Central memory CD8-positive, alpha-beta T cell (primary cell): ENCODE measurements at regions not wholly inside any gene's neighbourhood (a gene's known extent, or its start where the extent isn't known, plus 50 kb on each side); places are given as distances from the start of the nearest gene placed in this dataset.

ENCODE experiments used
- ATAC-seq: fragments of 150-1000 bp; cut with Tn5 transposase; replicated peaks from 2 replicates; pipeline ENCODE4 v1.10.0; 2022; ENCODE audit warnings: mild to moderate bottlenecking, moderate FRiP score, moderate number of reproducible peaks; ENCODE audit not compliant: poor library complexity, severe bottlenecking; ENCODE audit errors: extremely low read depth
- DNase-seq, 2 donors: peaks; one replicate each; pipeline ENCODE4 v3.0.0; 2021; ENCODE audit warnings: low spot score in 2 of 2
- H3K27ac Mint-ChIP-seq: one replicate; pipeline ENCODE4 v1.8.0; 2022; ENCODE audit warnings: low read depth, mild to moderate bottlenecking, moderate library complexity, mixed read lengths
- H3K27me3 Mint-ChIP-seq: one replicate; pipeline ENCODE4 v1.8.0; 2022; ENCODE audit warnings: mixed read lengths
- H3K36me3 Mint-ChIP-seq: one replicate; pipeline ENCODE4 v1.8.0; 2022; ENCODE audit warnings: mild to moderate bottlenecking, moderate library complexity, mixed read lengths; ENCODE audit not compliant: insufficient read depth
- H3K4me1 Mint-ChIP-seq: one replicate; pipeline ENCODE4 v1.8.0; 2022; ENCODE audit warnings: mixed read lengths
- H3K4me3 Mint-ChIP-seq: one replicate; pipeline ENCODE4 v1.8.0; 2022; ENCODE audit warnings: mild to moderate bottlenecking, moderate library complexity, mixed read lengths
- H3K9me3 Mint-ChIP-seq: one replicate; pipeline ENCODE4 v1.8.0; 2022; ENCODE audit warnings: mixed read lengths

GRCh38 chr4:135072553-135072952 is 871.0 kb upstream of the PABPC4L start:
- Mint-ChIP-seq H3K36me3 (no peaks in the 10 kb centered on the region), H3K27ac (no peak overlapping the region), H3K27me3 (no peaks in the 10 kb centered on the region), H3K4me3 (no peak overlapping the region), H3K9me3 (peaks cover 12% of the 10 kb centered on the region), H3K4me1 (no peaks in the 10 kb centered on the region)
- DNase-seq (no peak), ATAC-seq (no peak)

- DNase-seq (no peak), ATAC-seq (no peak)
- Mint-ChIP-seq H3K9me3 (peaks cover 15% of the 10 kb centered on the region), H3K36me3 (no peaks in the 10 kb centered on the region), H3K27ac (no peak overlapping the region), H3K27me3 (no peaks in the 10 kb centered on the region), H3K4me1 (no peaks in the 10 kb centered on the region), H3K4me3 (no peak overlapping the region)
Measured at GRCh38 chr4:135065366-135065765, 863.8 kb upstream of the PABPC4L start.

- peaks cover 7% of the 10 kb centered on the region for H3K9me3 Mint-ChIP-seq
- no peak overlapping the region for H3K4me3 Mint-ChIP-seq
- DNase-seq (no peak), ATAC-seq (no peak)
- no peak overlapping the region for H3K27ac Mint-ChIP-seq
- no peaks in the 10 kb centered on the region for H3K27me3 Mint-ChIP-seq
- no peaks in the 10 kb centered on the region for H3K4me1 Mint-ChIP-seq
- no peaks in the 10 kb centered on the region for H3K36me3 Mint-ChIP-seq
Measured at GRCh38 chr4:135050086-135050717, 848.6 kb upstream of the PABPC4L start.

DNA sequence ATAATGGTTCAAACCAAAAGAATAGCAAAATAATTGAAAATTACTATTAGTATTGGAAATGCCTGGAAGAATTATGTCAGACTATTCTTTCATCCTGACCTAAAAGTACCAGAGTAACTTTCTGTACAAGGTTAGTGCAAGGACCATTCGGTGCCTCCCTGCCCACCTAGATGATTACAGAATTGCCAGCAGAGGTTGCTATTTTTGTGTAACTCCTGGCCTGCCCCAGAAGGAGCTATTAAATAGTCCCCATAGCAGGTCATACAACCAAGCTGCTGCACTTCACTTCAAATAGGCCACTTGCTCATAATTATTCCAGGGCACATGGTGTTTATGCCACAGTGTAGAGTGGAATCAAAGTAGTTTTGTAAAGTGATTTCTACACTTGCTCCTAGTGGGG is 831.1 kb upstream of the PABPC4L start:
- no peaks in the 10 kb centered on the region for H3K27me3 Mint-ChIP-seq
- no peaks in the 10 kb centered on the region for H3K36me3 Mint-ChIP-seq
- H3K4me1 Mint-ChIP-seq = no peaks in the 10 kb centered on the region
- no peak overlapping the region for H3K27ac Mint-ChIP-seq
- no peak for ATAC-seq
- DNase-seq = no peak
- H3K9me3 Mint-ChIP-seq = no peaks in the 10 kb centered on the region
- H3K4me3 Mint-ChIP-seq = no peak overlapping the region

DNA sequence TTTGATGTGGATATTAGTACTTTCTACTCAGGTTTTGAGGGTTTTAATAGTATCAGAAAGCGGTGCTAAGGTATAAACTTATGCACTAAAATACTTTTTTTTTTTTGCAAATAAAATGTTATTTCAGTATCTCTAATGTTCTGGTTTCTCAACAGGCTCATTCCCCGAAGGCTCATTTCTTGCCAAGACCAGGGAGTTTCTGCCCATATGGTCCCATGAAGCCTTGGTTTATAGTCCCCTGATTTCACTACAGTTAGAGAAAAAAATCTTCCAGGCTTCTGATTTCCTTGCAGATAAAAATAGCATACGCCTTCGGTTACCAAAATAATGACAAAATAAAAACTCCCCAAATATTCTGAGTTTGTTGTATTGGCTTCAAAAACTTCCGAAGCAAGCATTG is 814.2 kb upstream of the PABPC4L start:
- H3K27me3 Mint-ChIP-seq = no peaks in the 10 kb centered on the region
- H3K4me1 Mint-ChIP-seq = no peaks in the 10 kb centered on the region
- DNase-seq = no peak
- no peak for ATAC-seq
- no peak overlapping the region for H3K4me3 Mint-ChIP-seq
- H3K9me3 Mint-ChIP-seq = peaks cover 9% of the 10 kb centered on the region
- no peaks in the 10 kb centered on the region for H3K36me3 Mint-ChIP-seq
- no peak overlapping the region for H3K27ac Mint-ChIP-seq

- DNase-seq (no peak), ATAC-seq (no peak)
- H3K36me3 Mint-ChIP-seq = no peaks in the 10 kb centered on the region
- no peaks in the 10 kb centered on the region for H3K4me1 Mint-ChIP-seq
- no peak overlapping the region for H3K4me3 Mint-ChIP-seq
- no peak overlapping the region for H3K27ac Mint-ChIP-seq
- no peaks in the 10 kb centered on the region for H3K27me3 Mint-ChIP-seq
- H3K9me3 Mint-ChIP-seq = peaks cover 10% of the 10 kb centered on the region
Measured at GRCh38 chr4:135007400-135007799, 805.8 kb upstream of the PABPC4L start.

DNA sequence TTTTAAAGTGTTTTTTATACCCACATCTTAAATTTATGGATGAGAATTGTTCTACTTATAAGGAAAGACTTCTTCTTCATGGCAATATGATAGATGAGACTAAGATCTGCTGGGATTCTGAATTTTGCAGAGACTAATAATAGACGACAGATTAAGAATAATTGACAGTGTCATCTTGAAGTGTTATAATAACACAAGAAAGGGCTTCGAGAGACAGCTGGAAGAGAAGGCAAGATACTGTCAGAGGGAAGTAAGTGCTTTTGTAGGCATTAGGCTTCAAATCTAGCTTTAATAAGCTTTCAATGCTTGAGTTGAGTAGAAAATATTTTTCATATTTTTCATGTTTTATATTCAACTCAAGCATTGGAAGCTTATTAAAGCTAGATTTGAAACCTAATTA is 797.6 kb upstream of the PABPC4L start:
- Mint-ChIP-seq H3K4me1 (no peaks in the 10 kb centered on the region), H3K36me3 (no peaks in the 10 kb centered on the region), H3K4me3 (no peak overlapping the region), H3K9me3 (no peaks in the 10 kb centered on the region), H3K27ac (no peak overlapping the region), H3K27me3 (no peaks in the 10 kb centered on the region)
- DNase-seq (no peak), ATAC-seq (no peak)

DNA sequence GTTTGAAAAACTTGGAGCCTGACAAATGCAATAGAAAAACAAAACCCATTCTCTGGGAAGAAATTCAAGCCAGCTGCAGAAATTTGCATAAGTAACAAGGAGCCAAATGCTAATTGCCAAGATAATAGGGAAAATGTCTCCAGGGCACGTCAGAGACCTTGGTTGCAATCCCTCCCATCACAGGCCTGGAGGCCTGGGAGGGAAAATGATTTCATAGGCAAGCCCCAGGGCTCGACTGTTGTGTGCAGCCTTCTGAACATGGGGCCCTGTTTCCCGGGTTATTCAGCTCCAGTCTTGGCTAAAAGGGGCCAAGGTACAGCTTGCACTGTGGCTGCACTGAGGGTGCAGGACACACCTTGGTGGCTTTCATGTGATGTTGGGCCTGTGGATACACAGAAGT is 760.4 kb upstream of the PABPC4L start:
- H3K27ac Mint-ChIP-seq = no peak overlapping the region

GRCh38 chr4:134958862-134959261 is 757.3 kb upstream of the PABPC4L start:
- no peaks in the 10 kb centered on the region for H3K27me3 Mint-ChIP-seq
- H3K4me1 Mint-ChIP-seq = no peaks in the 10 kb centered on the region
- ATAC-seq (no peak), DNase-seq (no peak)
- H3K27ac Mint-ChIP-seq = no peak overlapping the region
- H3K9me3 Mint-ChIP-seq = peaks cover 24% of the 10 kb centered on the region
- H3K4me3 Mint-ChIP-seq = no peak overlapping the region
- H3K36me3 Mint-ChIP-seq = no peaks in the 10 kb centered on the region

More for the DNA sequence above, 760.4 kb upstream of the PABPC4L start:
- H3K4me1 Mint-ChIP-seq = no peaks in the 10 kb centered on the region
- no peaks in the 10 kb centered on the region for H3K36me3 Mint-ChIP-seq
- H3K4me3 Mint-ChIP-seq = no peak overlapping the region
- DNase-seq (no peak), ATAC-seq (no peak)
- H3K9me3 Mint-ChIP-seq = peaks cover 18% of the 10 kb centered on the region
- H3K27me3 Mint-ChIP-seq = no peaks in the 10 kb centered on the region

- Mint-ChIP-seq H3K36me3 (no peaks in the 10 kb centered on the region), H3K4me3 (no peak overlapping the region), H3K4me1 (no peaks in the 10 kb centered on the region), H3K9me3 (peaks cover 30% of the 10 kb centered on the region), H3K27me3 (no peaks in the 10 kb centered on the region), H3K27ac (no peak overlapping the region)
- ATAC-seq = no peak
- DNase-seq = no peak
Measured at GRCh38 chr4:134955059-134955458, 753.5 kb upstream of the PABPC4L start.

DNA sequence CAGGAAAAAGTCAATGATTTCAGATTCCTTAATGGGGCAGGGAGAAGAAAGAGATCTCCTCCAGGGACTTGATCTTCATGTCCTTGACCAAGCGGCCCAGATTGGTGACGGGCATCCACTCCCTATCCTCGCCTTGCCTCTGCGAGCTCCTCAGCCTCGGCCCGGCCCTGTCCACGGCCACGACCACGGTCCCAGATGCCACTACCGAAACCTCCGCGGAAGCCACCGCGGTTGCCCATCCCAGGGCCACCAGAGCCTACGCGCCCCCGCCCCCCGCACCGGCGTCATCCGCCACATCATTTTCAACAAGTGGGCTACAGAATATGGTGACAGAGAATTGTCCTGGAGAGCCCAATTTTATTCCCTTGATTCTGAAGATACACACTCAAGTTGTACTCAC is 751.2 kb upstream of the PABPC4L start:
- Mint-ChIP-seq H3K36me3 (no peaks in the 10 kb centered on the region), H3K4me3 (no peak overlapping the region), H3K9me3 (peaks cover 24% of the 10 kb centered on the region), H3K27me3 (no peaks in the 10 kb centered on the region), H3K4me1 (no peaks in the 10 kb centered on the region), H3K27ac (no peak overlapping the region)
- DNase-seq (no peak), ATAC-seq (no peak)

DNA sequence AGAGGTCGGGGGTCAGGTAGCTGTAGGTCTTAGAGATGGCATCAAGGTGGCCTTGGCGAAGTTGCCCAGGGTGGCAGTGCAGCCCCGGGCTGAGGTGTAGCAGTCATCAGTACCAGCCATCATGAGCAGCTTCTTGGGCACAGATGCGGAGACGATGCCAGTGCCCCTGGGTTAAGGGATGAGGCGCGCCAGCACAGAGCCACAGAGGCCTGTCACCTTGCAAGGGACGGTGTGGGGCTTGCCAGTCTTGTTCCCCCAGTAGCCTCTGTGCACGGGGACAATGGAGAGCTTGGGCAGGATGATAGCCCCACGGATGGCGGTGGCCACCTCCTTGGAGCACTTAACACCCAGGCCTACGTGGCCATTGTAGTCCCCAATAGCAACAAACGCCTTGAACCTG is 750.7 kb upstream of the PABPC4L start:
- no peak for DNase-seq
- Mint-ChIP-seq H3K27me3 (no peaks in the 10 kb centered on the region), H3K4me1 (no peaks in the 10 kb centered on the region), H3K36me3 (no peaks in the 10 kb centered on the region), H3K27ac (no peak overlapping the region), H3K9me3 (peaks cover 24% of the 10 kb centered on the region), H3K4me3 (no peak overlapping the region)
- no peak for ATAC-seq

- DNase-seq = no peak
- ATAC-seq = no peak
- H3K9me3 Mint-ChIP-seq = peaks cover 19% of the 10 kb centered on the region
- no peak overlapping the region for H3K4me3 Mint-ChIP-seq
- no peaks in the 10 kb centered on the region for H3K4me1 Mint-ChIP-seq
- H3K27me3 Mint-ChIP-seq = no peaks in the 10 kb centered on the region
- no peak overlapping the region for H3K27ac Mint-ChIP-seq
- H3K36me3 Mint-ChIP-seq = no peaks in the 10 kb centered on the region
Measured at GRCh38 chr4:134948110-134948642, 746.6 kb upstream of the PABPC4L start.
